ENCODE measurements at regions not wholly inside any gene's neighbourhood (a gene's known extent, or its start where the extent isn't known, plus 50 kb on each side); places are given as distances from the start of the nearest gene placed in this dataset.

DNA sequence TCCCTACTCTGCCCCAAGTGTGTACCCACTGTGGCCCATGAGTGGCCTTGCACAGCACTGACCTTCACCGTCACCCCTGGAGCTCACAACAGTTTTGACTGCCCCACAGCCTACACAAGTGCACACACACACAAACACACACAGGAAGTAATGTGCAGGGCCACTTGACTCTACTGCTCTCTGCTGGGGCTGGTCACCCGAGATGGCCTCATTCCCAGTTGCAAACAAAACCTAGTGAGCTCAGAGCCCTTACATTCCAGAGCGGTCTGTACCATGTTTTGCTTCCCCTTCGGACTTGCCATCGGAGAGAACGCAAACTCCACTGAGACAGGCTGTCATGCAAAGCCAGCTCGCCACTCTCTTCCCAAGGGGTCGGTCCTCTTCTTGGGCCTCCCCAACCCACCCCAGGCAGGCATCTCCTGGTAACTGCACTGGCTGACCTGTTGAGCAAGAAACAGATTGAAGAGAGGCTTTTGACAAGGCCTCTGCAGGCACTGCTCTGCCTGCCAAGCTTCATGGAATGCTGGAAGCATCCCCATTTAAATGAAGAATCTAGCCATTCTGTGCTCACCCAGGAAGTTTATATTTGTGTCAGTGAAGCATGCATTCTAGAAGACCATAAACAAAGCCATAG is 232.0 kb upstream of the IGF1R start:
- TF ChIP-seq, protein P1, sequence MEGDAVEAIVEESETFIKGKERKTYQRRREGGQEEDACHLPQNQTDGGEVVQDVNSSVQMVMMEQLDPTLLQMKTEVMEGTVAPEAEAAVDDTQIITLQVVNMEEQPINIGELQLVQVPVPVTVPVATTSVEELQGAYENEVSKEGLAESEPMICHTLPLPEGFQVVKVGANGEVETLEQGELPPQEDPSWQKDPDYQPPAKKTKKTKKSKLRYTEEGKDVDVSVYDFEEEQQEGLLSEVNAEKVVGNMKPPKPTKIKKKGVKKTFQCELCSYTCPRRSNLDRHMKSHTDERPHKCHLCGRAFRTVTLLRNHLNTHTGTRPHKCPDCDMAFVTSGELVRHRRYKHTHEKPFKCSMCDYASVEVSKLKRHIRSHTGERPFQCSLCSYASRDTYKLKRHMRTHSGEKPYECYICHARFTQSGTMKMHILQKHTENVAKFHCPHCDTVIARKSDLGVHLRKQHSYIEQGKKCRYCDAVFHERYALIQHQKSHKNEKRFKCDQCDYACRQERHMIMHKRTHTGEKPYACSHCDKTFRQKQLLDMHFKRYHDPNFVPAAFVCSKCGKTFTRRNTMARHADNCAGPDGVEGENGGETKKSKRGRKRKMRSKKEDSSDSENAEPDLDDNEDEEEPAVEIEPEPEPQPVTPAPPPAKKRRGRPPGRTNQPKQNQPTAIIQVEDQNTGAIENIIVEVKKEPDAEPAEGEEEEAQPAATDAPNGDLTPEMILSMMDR (IDR thresholded peaks at IDR 0.05; ENCODE audit: insufficient read depth, low read length, poor library complexity, severe bottlenecking): no peak
- no peak for TF ChIP-seq EZH2phosphoT487 (conservative IDR thresholded peaks at IDR 0.05; ENCODE audit: low read length)
